Endothelial cell of umbilical vein (primary cell): ENCODE measurements at regions not wholly inside any gene's neighbourhood (a gene's known extent, or its start where the extent isn't known, plus 50 kb on each side); places are given as distances from the start of the nearest gene placed in this dataset.

Experiments
- BruUV-seq: library from RNA; stranded (reverse); fragments of 400-500 nt; replicated peaks from 2 replicates; lab custom pipeline; 2021; lab: Mats Ljungman, UMichigan
- CTCF ChIA-PET: fragments of 300-600, 350-600 bp; sonication (Branson Sonifier 250); formaldehyde crosslinking; loops from one replicate; lab custom pipeline; 2021; ENCODE audit warnings: antibody characterized with exemption, inconsistent platforms; lab: Charles Lee
- POLR2A ChIA-PET: fragments of 300-600, 350-600 bp; sonication (Branson Sonifier 250); formaldehyde crosslinking; loops from one replicate; lab custom pipeline; 2021; ENCODE audit warnings: antibody characterized with exemption, inconsistent platforms; lab: Charles Lee
- DNase-seq: peaks from one replicate; pipeline ENCODE4 v3.0.0-alpha.2; 2011; ENCODE audit warnings: low read depth, low spot score
- FAIRE-seq: peaks from 2 replicates; lab custom pipeline; 2011; peaks lifted over from hg19 to GRCh38; lab: Jason Lieb, UNC
- H2AFZ ChIP-seq: 2 replicates; pipeline ENCODE4 v1.6.0; 2012; ENCODE audit warnings: low read depth, low read length, control low read depth, inconsistent platforms
- H3K27ac ChIP-seq: 2 replicates; pipeline ENCODE4 v1.5.1; 2011; ENCODE audit warnings: low read depth, mild to moderate bottlenecking, control low read depth, low read length, moderate library complexity; ENCODE audit not compliant: insufficient read depth
- H3K27me3 ChIP-seq, 2 experiments: 2 replicates each; pipeline versions ENCODE4 v1.6.0 to v1.6.1; 2011; ENCODE audit warnings: low read length in 2 of 2, mixed read lengths in 1 of 2; ENCODE audit not compliant: control insufficient read depth in 2 of 2, insufficient read depth in 2 of 2
- H3K36me3 ChIP-seq, 2 experiments: 2 replicates in 1 of 2; 3 replicates in 1 of 2; pipeline ENCODE4 v1.5.1; 2011; ENCODE audit warnings: low read length in 2 of 2, mild to moderate bottlenecking in 1 of 2, moderate library complexity in 1 of 2; ENCODE audit not compliant: control insufficient read depth in 2 of 2, insufficient read depth in 2 of 2; ENCODE audit errors: extremely low read depth in 1 of 2
- H3K4me1 ChIP-seq: 3 replicates; pipeline ENCODE4 v1.5.1; 2011; ENCODE audit warnings: mild to moderate bottlenecking, low read length; ENCODE audit not compliant: control insufficient read depth, insufficient read depth; ENCODE audit errors: extremely low read depth
- H3K4me2 ChIP-seq: 2 replicates; pipeline ENCODE4 v1.6.1; 2011; ENCODE audit warnings: low read length, control low read depth, mixed read lengths; ENCODE audit not compliant: insufficient read depth
- H3K4me3 ChIP-seq, 3 experiments: fragments of 200-600 bp in 1 of 3; sonication (generic), shearing (Covaris generic) in 1 of 3; replicated peaks in 1 of 3; 2 replicates each; pipeline ENCODE4 v1.5.1; 2011 to 2016; ENCODE audit warnings: control low read depth in 3 of 3, low read length in 3 of 3, mild to moderate bottlenecking in 2 of 3, inconsistent platforms in 1 of 3, low read depth in 1 of 3, moderate library complexity in 1 of 3; ENCODE audit not compliant: insufficient read depth in 1 of 3
- H3K79me2 ChIP-seq: 2 replicates; pipeline ENCODE4 v1.6.0; 2012; ENCODE audit warnings: low read length, inconsistent platforms; ENCODE audit not compliant: control insufficient read depth, insufficient read depth
- H3K9ac ChIP-seq: replicated peaks from 2 replicates; pipeline ENCODE3; 2011; ENCODE audit warnings: low read length, control low read depth; ENCODE audit not compliant: insufficient read depth; ENCODE audit errors: extremely low read depth
- H3K9me1 ChIP-seq: replicated peaks from 3 replicates; pipeline ENCODE4 v1.6.0; 2011; ENCODE audit warnings: mild to moderate bottlenecking, low read length; ENCODE audit not compliant: control insufficient read depth, insufficient read depth; ENCODE audit errors: extremely low read depth
- H3K9me3 ChIP-seq: replicated peaks from 2 replicates; pipeline ENCODE4 v1.5.1; 2012; ENCODE audit warnings: low read length, inconsistent platforms; ENCODE audit not compliant: control insufficient read depth, insufficient read depth
- H4K20me1 ChIP-seq: replicated peaks from 2 replicates; pipeline ENCODE3; 2011; ENCODE audit warnings: mild to moderate bottlenecking, low read length; ENCODE audit not compliant: control insufficient read depth, insufficient read depth; ENCODE audit errors: extremely low read depth
- EZH2 ChIP-seq: IDR thresholded peaks from 2 replicates; pipeline ENCODE4 v1.6.1; 2012; ENCODE audit warnings: borderline replicate concordance, low read depth, mild to moderate bottlenecking, moderate library complexity, low read length, inconsistent platforms; ENCODE audit not compliant: severe bottlenecking
- FOS ChIP-seq: IDR thresholded peaks from 2 replicates; pipeline ENCODE4 v1.6.1; 2011; ENCODE audit warnings: mild to moderate bottlenecking, low read length, moderate library complexity, borderline replicate concordance; ENCODE audit not compliant: insufficient read depth
- GATA2 ChIP-seq: IDR thresholded peaks from 2 replicates; pipeline ENCODE4 v1.7.0; 2011; ENCODE audit warnings: low read depth, mild to moderate bottlenecking, moderate library complexity, mixed read lengths, low read length; ENCODE audit not compliant: insufficient read length, insufficient read depth
- JUN ChIP-seq: IDR thresholded peaks from 2 replicates; pipeline ENCODE4 v1.6.1; 2011; ENCODE audit warnings: borderline replicate concordance, low read depth; ENCODE audit not compliant: insufficient read length, insufficient read depth
- MYC ChIP-seq: IDR thresholded peaks from one replicate; pipeline ENCODE4 v1.6.1; 2011; ENCODE audit warnings: mild to moderate bottlenecking, low read depth, low read length
- POLR2A ChIP-seq: IDR thresholded peaks from 2 replicates; pipeline ENCODE4 v1.6.1; 2012; ENCODE audit warnings: low read depth, mild to moderate bottlenecking, control low read depth, low read length
- POLR2AphosphoS5 ChIP-seq: IDR thresholded peaks from 2 replicates; pipeline ENCODE4 v1.6.1; 2012; ENCODE audit warnings: low read depth, mild to moderate bottlenecking, control low read depth, low read length, moderate library complexity; ENCODE audit not compliant: insufficient read depth
- dilution Hi-C: fragments of 300-500 bp; cut with MboI; formaldehyde crosslinking; loops from one replicate; pipeline ENCODE4 v1.15.0; 2019; ENCODE audit warnings: low sequenced_read_pairs; ENCODE audit not compliant: extremely low pct_ligation_motif_present
- intact Hi-C: fragments of 100-400 bp; cut with micrococcal nuclease; formaldehyde crosslinking; loops from one replicate; pipeline ENCODE4 v1.10.0; 2022
- TF ChIP-seq, protein P1 (sequence below), 2 donors: IDR thresholded peaks; 1 replicate in 1 of 2; 2 replicates in 1 of 2; pipeline ENCODE4 v1.5.1; 2011; ENCODE audit warnings: low read length in 2 of 2, mild to moderate bottlenecking in 2 of 2, moderate library complexity in 2 of 2, control low read depth in 1 of 2, inconsistent platforms in 1 of 2, low read depth in 1 of 2; ENCODE audit not compliant: insufficient read depth in 1 of 2; ENCODE audit errors: extremely low read depth in 1 of 2
- TF ChIP-seq, protein P2 (sequence below): IDR thresholded peaks from 2 replicates; pipeline ENCODE4 v1.6.1; 2011; ENCODE audit not compliant: insufficient read depth, insufficient read length

DNA sequence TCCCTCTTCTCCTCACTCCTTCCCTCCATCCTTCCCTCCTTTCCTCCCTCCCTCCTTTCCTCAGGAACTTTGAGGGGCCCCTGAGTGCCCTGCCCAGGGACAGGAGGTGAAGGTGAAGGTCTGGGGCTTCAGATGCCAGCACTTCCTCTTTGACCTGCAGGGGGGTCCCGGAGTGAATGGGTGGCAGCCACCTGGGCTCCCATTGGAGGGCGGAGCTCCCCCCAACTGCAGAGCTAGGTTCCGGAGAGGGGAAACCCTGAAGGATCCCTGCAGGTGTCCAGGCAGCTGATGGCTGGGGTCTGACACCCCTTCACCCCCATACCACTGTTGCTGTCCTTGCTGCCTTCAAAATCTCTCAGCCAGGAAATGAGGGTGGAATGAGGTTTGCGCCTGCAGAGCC, 1131.3 kb downstream of the BRD1 start:
- no peak for FAIRE-seq
- dilution Hi-C loops = no loop called here

More for the DNA sequence above, 1131.3 kb downstream of the BRD1 start:
- POLR2A ChIA-PET = no interaction called here
- DNase-seq = no peak
- Histone ChIP-seq H3K27me3 (no peaks in the 10 kb centered on the region), H4K20me1 (no peaks in the 10 kb centered on the region), H3K27ac (no peak overlapping the region), H3K4me1 (no peaks in the 10 kb centered on the region), H3K9ac (no peak overlapping the region), H3K9me1 (no peaks in the 10 kb centered on the region), H3K79me2 (no peaks in the 10 kb centered on the region), H2AFZ (no peak overlapping the region), H3K9me3 (peaks cover 12% of the 10 kb centered on the region), H3K4me2 (no peak overlapping the region), H3K4me3 (no peak overlapping the region), H3K36me3 (no peaks in the 10 kb centered on the region)
- intact Hi-C loops = no loop called here
- BruUV-seq = no TSS peak
- CTCF ChIA-PET = no interaction called here
- TF ChIP-seq POLR2AphosphoS5 = no peak
- no peak for TF ChIP-seq EZH2
- TF ChIP-seq POLR2A = no peak
- TF ChIP-seq, protein P1, sequence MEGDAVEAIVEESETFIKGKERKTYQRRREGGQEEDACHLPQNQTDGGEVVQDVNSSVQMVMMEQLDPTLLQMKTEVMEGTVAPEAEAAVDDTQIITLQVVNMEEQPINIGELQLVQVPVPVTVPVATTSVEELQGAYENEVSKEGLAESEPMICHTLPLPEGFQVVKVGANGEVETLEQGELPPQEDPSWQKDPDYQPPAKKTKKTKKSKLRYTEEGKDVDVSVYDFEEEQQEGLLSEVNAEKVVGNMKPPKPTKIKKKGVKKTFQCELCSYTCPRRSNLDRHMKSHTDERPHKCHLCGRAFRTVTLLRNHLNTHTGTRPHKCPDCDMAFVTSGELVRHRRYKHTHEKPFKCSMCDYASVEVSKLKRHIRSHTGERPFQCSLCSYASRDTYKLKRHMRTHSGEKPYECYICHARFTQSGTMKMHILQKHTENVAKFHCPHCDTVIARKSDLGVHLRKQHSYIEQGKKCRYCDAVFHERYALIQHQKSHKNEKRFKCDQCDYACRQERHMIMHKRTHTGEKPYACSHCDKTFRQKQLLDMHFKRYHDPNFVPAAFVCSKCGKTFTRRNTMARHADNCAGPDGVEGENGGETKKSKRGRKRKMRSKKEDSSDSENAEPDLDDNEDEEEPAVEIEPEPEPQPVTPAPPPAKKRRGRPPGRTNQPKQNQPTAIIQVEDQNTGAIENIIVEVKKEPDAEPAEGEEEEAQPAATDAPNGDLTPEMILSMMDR (IDR thresholded peaks at IDR 0.05; ENCODE audit: extremely low read depth in 1 of 2, insufficient read depth in 1 of 2, low read depth in 1 of 2, low read length in 2 of 2) = no peak
- TF ChIP-seq MYC = no peak
- no peak for TF ChIP-seq FOS
- TF ChIP-seq, protein P2, sequence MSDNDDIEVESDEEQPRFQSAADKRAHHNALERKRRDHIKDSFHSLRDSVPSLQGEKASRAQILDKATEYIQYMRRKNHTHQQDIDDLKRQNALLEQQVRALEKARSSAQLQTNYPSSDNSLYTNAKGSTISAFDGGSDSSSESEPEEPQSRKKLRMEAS = no peak
- TF ChIP-seq JUN = no peak
- no peak for TF ChIP-seq GATA2
